ENCODE measurements at regions not wholly inside any gene's neighbourhood (a gene's known extent, or its start where the extent isn't known, plus 50 kb on each side); places are given as distances from the start of the nearest gene placed in this dataset.
"Not testable (repeated sequence)": the region's sequence is repeated elsewhere in the genome, so short reads cannot be mapped to it uniquely, and the experiment has no call there.

- DNase-seq: no peak
- Histone ChIP-seq H3K4me1 (ENCODE audit: control insufficient read depth, insufficient read depth, low read length, poor library complexity, severe bottlenecking) (no peaks in the 10 kb centered on the region), H3K36me3 (ENCODE audit: control insufficient read depth, insufficient read depth, low read length) (no peaks in the 10 kb centered on the region), H3K4me3 (ENCODE audit: insufficient read depth, low read depth, low read length, poor library complexity, severe bottlenecking) (no peak overlapping the region), H3K9me3 (ENCODE audit: control insufficient read depth, low read length) (no peaks in the 10 kb centered on the region), H3K27me3 (replicated peaks; ENCODE audit: control insufficient read depth, insufficient read depth, low read length, poor library complexity, severe bottlenecking) (no peaks in the 10 kb centered on the region), H3K27ac (ENCODE audit: insufficient read depth, low read length, poor library complexity, severe bottlenecking) (no peak overlapping the region)
Observed at GRCh38 chr5:89840906-89841305, 568.6 kb downstream of the CETN3 start.

GRCh38 chr5:89830691-89831090, 578.9 kb downstream of the CETN3 start:
- no peak for DNase-seq
- no peaks in the 10 kb centered on the region for H3K4me1 ChIP-seq (ENCODE audit: control insufficient read depth, insufficient read depth, low read length, poor library complexity, severe bottlenecking)
- H3K4me3 ChIP-seq (ENCODE audit: insufficient read depth, low read depth, low read length, poor library complexity, severe bottlenecking): no peak overlapping the region
- H3K9me3 ChIP-seq (ENCODE audit: control insufficient read depth, low read length): no peaks in the 10 kb centered on the region
- H3K36me3 ChIP-seq (ENCODE audit: control insufficient read depth, insufficient read depth, low read length): no peaks in the 10 kb centered on the region
- no peak overlapping the region for H3K27ac ChIP-seq (ENCODE audit: insufficient read depth, low read length, poor library complexity, severe bottlenecking)
- H3K27me3 ChIP-seq (replicated peaks; ENCODE audit: control insufficient read depth, insufficient read depth, low read length, poor library complexity, severe bottlenecking): no peaks in the 10 kb centered on the region

GRCh38 chr5:89827960-89828359, 581.6 kb downstream of the CETN3 start:
- Histone ChIP-seq H3K4me1 (ENCODE audit: control insufficient read depth, insufficient read depth, low read length, poor library complexity, severe bottlenecking) (no peaks in the 10 kb centered on the region), H3K36me3 (ENCODE audit: control insufficient read depth, insufficient read depth, low read length) (no peaks in the 10 kb centered on the region), H3K9me3 (ENCODE audit: control insufficient read depth, low read length) (no peaks in the 10 kb centered on the region), H3K27ac (ENCODE audit: insufficient read depth, low read length, poor library complexity, severe bottlenecking) (no peak overlapping the region), H3K4me3 (ENCODE audit: insufficient read depth, low read depth, low read length, poor library complexity, severe bottlenecking) (no peak overlapping the region), H3K27me3 (replicated peaks; ENCODE audit: control insufficient read depth, insufficient read depth, low read length, poor library complexity, severe bottlenecking) (no peaks in the 10 kb centered on the region)
- DNase-seq: no peak

- no peaks in the 10 kb centered on the region for H3K27me3 ChIP-seq (replicated peaks; ENCODE audit: control insufficient read depth, insufficient read depth, low read length, poor library complexity, severe bottlenecking)
- no peaks in the 10 kb centered on the region for H3K4me1 ChIP-seq (ENCODE audit: control insufficient read depth, insufficient read depth, low read length, poor library complexity, severe bottlenecking)
- H3K36me3 ChIP-seq (ENCODE audit: control insufficient read depth, insufficient read depth, low read length): no peaks in the 10 kb centered on the region
- H3K4me3 ChIP-seq (ENCODE audit: insufficient read depth, low read depth, low read length, poor library complexity, severe bottlenecking): no peak overlapping the region
- no peak overlapping the region for H3K27ac ChIP-seq (ENCODE audit: insufficient read depth, low read length, poor library complexity, severe bottlenecking)
- no peaks in the 10 kb centered on the region for H3K9me3 ChIP-seq (ENCODE audit: control insufficient read depth, low read length)
- DNase-seq: no peak
Observed at GRCh38 chr5:89827359-89827758, 582.2 kb downstream of the CETN3 start.

GRCh38 chr5:89826938-89827337, 582.6 kb downstream of the CETN3 start:
- Histone ChIP-seq H3K27ac (ENCODE audit: insufficient read depth, low read length, poor library complexity, severe bottlenecking) (no peak overlapping the region), H3K4me1 (ENCODE audit: control insufficient read depth, insufficient read depth, low read length, poor library complexity, severe bottlenecking) (no peaks in the 10 kb centered on the region), H3K36me3 (ENCODE audit: control insufficient read depth, insufficient read depth, low read length) (no peaks in the 10 kb centered on the region), H3K9me3 (ENCODE audit: control insufficient read depth, low read length) (no peaks in the 10 kb centered on the region), H3K27me3 (replicated peaks; ENCODE audit: control insufficient read depth, insufficient read depth, low read length, poor library complexity, severe bottlenecking) (no peaks in the 10 kb centered on the region), H3K4me3 (ENCODE audit: insufficient read depth, low read depth, low read length, poor library complexity, severe bottlenecking) (no peak overlapping the region)
- DNase-seq: no peak

- no peak for DNase-seq
- no peak overlapping the region for H3K27ac ChIP-seq (ENCODE audit: insufficient read depth, low read length, poor library complexity, severe bottlenecking)
- H3K4me3 ChIP-seq (ENCODE audit: insufficient read depth, low read depth, low read length, poor library complexity, severe bottlenecking): no peak overlapping the region
- H3K36me3 ChIP-seq (ENCODE audit: control insufficient read depth, insufficient read depth, low read length): no peaks in the 10 kb centered on the region
- H3K4me1 ChIP-seq (ENCODE audit: control insufficient read depth, insufficient read depth, low read length, poor library complexity, severe bottlenecking): no peaks in the 10 kb centered on the region
- H3K27me3 ChIP-seq (replicated peaks; ENCODE audit: control insufficient read depth, insufficient read depth, low read length, poor library complexity, severe bottlenecking): no peaks in the 10 kb centered on the region
- no peaks in the 10 kb centered on the region for H3K9me3 ChIP-seq (ENCODE audit: control insufficient read depth, low read length)
Observed at GRCh38 chr5:89823046-89823445, 586.5 kb downstream of the CETN3 start.

GRCh38 chr5:89817841-89818240, 591.7 kb downstream of the CETN3 start:
- no peaks in the 10 kb centered on the region for H3K27me3 ChIP-seq (replicated peaks; ENCODE audit: control insufficient read depth, insufficient read depth, low read length, poor library complexity, severe bottlenecking)
- no peaks in the 10 kb centered on the region for H3K9me3 ChIP-seq (ENCODE audit: control insufficient read depth, low read length)
- H3K36me3 ChIP-seq (ENCODE audit: control insufficient read depth, insufficient read depth, low read length): no peaks in the 10 kb centered on the region

GRCh38 chr5:89816038-89816437, 593.5 kb downstream of the CETN3 start:
- no peak for DNase-seq
- Histone ChIP-seq H3K4me1 (ENCODE audit: control insufficient read depth, insufficient read depth, low read length, poor library complexity, severe bottlenecking) (no peaks in the 10 kb centered on the region), H3K36me3 (ENCODE audit: control insufficient read depth, insufficient read depth, low read length) (no peaks in the 10 kb centered on the region), H3K4me3 (ENCODE audit: insufficient read depth, low read depth, low read length, poor library complexity, severe bottlenecking) (no peak overlapping the region), H3K27me3 (replicated peaks; ENCODE audit: control insufficient read depth, insufficient read depth, low read length, poor library complexity, severe bottlenecking) (no peaks in the 10 kb centered on the region), H3K27ac (ENCODE audit: insufficient read depth, low read length, poor library complexity, severe bottlenecking) (no peak overlapping the region), H3K9me3 (ENCODE audit: control insufficient read depth, low read length) (no peaks in the 10 kb centered on the region)

More at GRCh38 chr5:89817841-89818240, 591.7 kb downstream of the CETN3 start:
- Histone ChIP-seq H3K4me1 (ENCODE audit: control insufficient read depth, insufficient read depth, low read length, poor library complexity, severe bottlenecking) (no peaks in the 10 kb centered on the region), H3K4me3 (ENCODE audit: insufficient read depth, low read depth, low read length, poor library complexity, severe bottlenecking) (no peak overlapping the region), H3K27ac (ENCODE audit: insufficient read depth, low read length, poor library complexity, severe bottlenecking) (no peak overlapping the region)
- DNase-seq: no peak

- H3K4me3 ChIP-seq (ENCODE audit: insufficient read depth, low read depth, low read length, poor library complexity, severe bottlenecking); H3K27me3 ChIP-seq (replicated peaks; ENCODE audit: control insufficient read depth, insufficient read depth, low read length, poor library complexity, severe bottlenecking); H3K36me3 ChIP-seq (ENCODE audit: control insufficient read depth, insufficient read depth, low read length); DNase-seq; H3K9me3 ChIP-seq (ENCODE audit: control insufficient read depth, low read length); H3K27ac ChIP-seq (ENCODE audit: insufficient read depth, low read length, poor library complexity, severe bottlenecking); H3K4me1 ChIP-seq (ENCODE audit: control insufficient read depth, insufficient read depth, low read length, poor library complexity, severe bottlenecking): not testable (repeated sequence)
Observed at GRCh38 chr5:89800735-89801134, 608.8 kb downstream of the CETN3 start.

GRCh38 chr5:89794504-89794903, 615.1 kb downstream of the CETN3 start:
- H3K27ac ChIP-seq (ENCODE audit: insufficient read depth, low read length, poor library complexity, severe bottlenecking); H3K9me3 ChIP-seq (ENCODE audit: control insufficient read depth, low read length); DNase-seq; H3K36me3 ChIP-seq (ENCODE audit: control insufficient read depth, insufficient read depth, low read length); H3K27me3 ChIP-seq (replicated peaks; ENCODE audit: control insufficient read depth, insufficient read depth, low read length, poor library complexity, severe bottlenecking); H3K4me3 ChIP-seq (ENCODE audit: insufficient read depth, low read depth, low read length, poor library complexity, severe bottlenecking); H3K4me1 ChIP-seq (ENCODE audit: control insufficient read depth, insufficient read depth, low read length, poor library complexity, severe bottlenecking): not testable (repeated sequence)

GRCh38 chr5:89779734-89780133, 629.8 kb downstream of the CETN3 start:
- not testable (repeated sequence) for DNase-seq; H3K4me3 ChIP-seq (ENCODE audit: insufficient read depth, low read depth, low read length, poor library complexity, severe bottlenecking); H3K9me3 ChIP-seq (ENCODE audit: control insufficient read depth, low read length); H3K36me3 ChIP-seq (ENCODE audit: control insufficient read depth, insufficient read depth, low read length); H3K4me1 ChIP-seq (ENCODE audit: control insufficient read depth, insufficient read depth, low read length, poor library complexity, severe bottlenecking); H3K27ac ChIP-seq (ENCODE audit: insufficient read depth, low read length, poor library complexity, severe bottlenecking); H3K27me3 ChIP-seq (replicated peaks; ENCODE audit: control insufficient read depth, insufficient read depth, low read length, poor library complexity, severe bottlenecking)

All from effector memory CD4-positive, alpha-beta T cell (primary cell).